ENCODE measurements at regions not wholly inside any gene's neighbourhood (a gene's known extent, or its start where the extent isn't known, plus 50 kb on each side); places are given as distances from the start of the nearest gene placed in this dataset.
A peak's percentile ranks its signal among the peaks of the same experiment; 100 is the strongest.

GRCh38 chr2:76639171-76639680 is 883.0 kb downstream of the LRRTM4 start:
- Histone ChIP-seq H3K4me3 (ENCODE audit: insufficient read depth, low read depth, low read length) (no peak overlapping the region), H3K36me3 (replicated peaks; ENCODE audit: control insufficient read depth, insufficient read depth, low read length) (no peaks in the 10 kb centered on the region), H3K27me3 (ENCODE audit: control insufficient read depth, insufficient read depth, low read length) (no peaks in the 10 kb centered on the region)
- DNase-seq: no peak

GRCh38 chr2:76633276-76633921 is 888.8 kb downstream of the LRRTM4 start:
- H3K36me3 ChIP-seq (replicated peaks; ENCODE audit: control insufficient read depth, insufficient read depth, low read length): no peaks in the 10 kb centered on the region
- DNase-seq: no peak
- H3K4me3 ChIP-seq (ENCODE audit: insufficient read depth, low read depth, low read length): no peak overlapping the region
- H3K27me3 ChIP-seq (ENCODE audit: control insufficient read depth, insufficient read depth, low read length): no peaks in the 10 kb centered on the region

- no peak for DNase-seq
- Histone ChIP-seq H3K4me3 (ENCODE audit: insufficient read depth, low read depth, low read length) (no peak overlapping the region), H3K27me3 (ENCODE audit: control insufficient read depth, insufficient read depth, low read length) (no peaks in the 10 kb centered on the region), H3K36me3 (replicated peaks; ENCODE audit: control insufficient read depth, insufficient read depth, low read length) (no peaks in the 10 kb centered on the region)
Observed at GRCh38 chr2:76625101-76625500, 897.1 kb downstream of the LRRTM4 start.

DNA sequence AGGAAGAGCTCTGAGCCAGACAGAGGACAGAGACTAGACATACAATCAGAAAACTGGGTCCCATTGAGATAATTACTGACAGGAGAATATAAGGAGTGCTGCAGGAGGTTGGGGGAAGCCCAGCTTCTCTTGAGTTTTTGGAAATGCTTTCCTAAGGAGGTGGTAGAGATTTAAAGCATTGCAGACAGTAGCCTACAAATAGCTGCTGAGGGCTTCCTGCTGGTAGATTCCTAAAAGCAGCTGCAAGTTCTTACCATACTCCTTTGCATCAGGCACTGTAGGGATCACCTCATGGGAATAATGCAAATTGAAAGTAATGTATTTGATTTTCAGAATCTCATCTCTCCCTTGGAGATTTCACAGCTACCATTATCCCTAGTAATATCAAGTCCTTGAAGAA is 902.6 kb upstream of the GCFC2 start:
- Histone ChIP-seq H3K4me3 (ENCODE audit: insufficient read depth, low read depth, low read length) (no peak overlapping the region), H3K27me3 (ENCODE audit: control insufficient read depth, insufficient read depth, low read length) (no peaks in the 10 kb centered on the region), H3K36me3 (replicated peaks; ENCODE audit: control insufficient read depth, insufficient read depth, low read length) (no peaks in the 10 kb centered on the region)
- DNase-seq: peak; percentile 6

GRCh38 chr2:76612764-76613163 is 902.0 kb upstream of the GCFC2 start:
- no peak for DNase-seq
- Histone ChIP-seq H3K27me3 (ENCODE audit: control insufficient read depth, insufficient read depth, low read length) (no peaks in the 10 kb centered on the region), H3K36me3 (replicated peaks; ENCODE audit: control insufficient read depth, insufficient read depth, low read length) (no peaks in the 10 kb centered on the region), H3K4me3 (ENCODE audit: insufficient read depth, low read depth, low read length) (no peak overlapping the region)

GRCh38 chr2:76610451-76610850 is 899.7 kb upstream of the GCFC2 start:
- no peaks in the 10 kb centered on the region for H3K36me3 ChIP-seq (replicated peaks; ENCODE audit: control insufficient read depth, insufficient read depth, low read length)
- no peaks in the 10 kb centered on the region for H3K27me3 ChIP-seq (ENCODE audit: control insufficient read depth, insufficient read depth, low read length)
- H3K4me3 ChIP-seq (ENCODE audit: insufficient read depth, low read depth, low read length): no peak overlapping the region
- peak; percentile 12 for DNase-seq

DNA sequence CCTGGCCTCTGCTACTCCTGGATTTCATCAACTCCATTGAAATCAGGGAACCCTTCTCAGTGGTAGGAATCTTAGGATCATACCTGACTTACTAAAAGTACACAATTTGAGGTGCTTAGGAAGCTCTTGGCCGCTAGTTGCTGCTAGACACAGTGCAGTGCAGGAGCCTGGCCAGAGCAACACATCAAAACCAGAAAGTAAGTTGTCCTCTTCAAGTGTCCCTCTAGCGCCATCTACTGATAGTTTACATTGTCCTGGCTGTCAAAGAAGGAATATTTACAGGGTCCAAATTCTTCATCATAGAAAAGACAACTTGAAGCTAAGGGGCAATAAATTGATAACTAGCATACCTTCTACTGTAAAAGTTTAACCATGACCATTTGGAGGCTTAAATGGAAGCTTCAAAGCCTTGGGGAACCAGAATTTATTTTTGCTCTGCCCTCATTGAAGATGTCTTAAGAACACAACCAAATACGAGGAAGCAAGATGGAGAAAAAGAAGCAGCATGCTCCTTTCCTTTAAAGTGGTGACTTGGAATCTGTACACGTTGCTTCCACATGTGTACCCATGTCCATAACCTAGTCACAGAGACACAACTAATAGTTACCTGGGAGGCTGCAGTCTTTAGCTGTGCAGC is 889.1 kb upstream of the GCFC2 start:
- Histone ChIP-seq H3K36me3 (replicated peaks; ENCODE audit: control insufficient read depth, insufficient read depth, low read length) (no peaks in the 10 kb centered on the region), H3K27me3 (ENCODE audit: control insufficient read depth, insufficient read depth, low read length) (no peaks in the 10 kb centered on the region), H3K4me3 (ENCODE audit: insufficient read depth, low read depth, low read length) (no peak overlapping the region)
- peak; percentile 47 for DNase-seq

GRCh38 chr2:76584474-76584873 is 873.8 kb upstream of the GCFC2 start:
- no peak for DNase-seq
- no peak overlapping the region for H3K4me3 ChIP-seq (ENCODE audit: insufficient read depth, low read depth, low read length)
- no peaks in the 10 kb centered on the region for H3K36me3 ChIP-seq (replicated peaks; ENCODE audit: control insufficient read depth, insufficient read depth, low read length)
- H3K27me3 ChIP-seq (ENCODE audit: control insufficient read depth, insufficient read depth, low read length): no peaks in the 10 kb centered on the region

GRCh38 chr2:76579911-76580310 is 869.2 kb upstream of the GCFC2 start:
- no peak for DNase-seq
- Histone ChIP-seq H3K27me3 (ENCODE audit: control insufficient read depth, insufficient read depth, low read length) (no peaks in the 10 kb centered on the region), H3K4me3 (ENCODE audit: insufficient read depth, low read depth, low read length) (peak overlapping the region; percentile 10), H3K36me3 (replicated peaks; ENCODE audit: control insufficient read depth, insufficient read depth, low read length) (no peaks in the 10 kb centered on the region)

DNA sequence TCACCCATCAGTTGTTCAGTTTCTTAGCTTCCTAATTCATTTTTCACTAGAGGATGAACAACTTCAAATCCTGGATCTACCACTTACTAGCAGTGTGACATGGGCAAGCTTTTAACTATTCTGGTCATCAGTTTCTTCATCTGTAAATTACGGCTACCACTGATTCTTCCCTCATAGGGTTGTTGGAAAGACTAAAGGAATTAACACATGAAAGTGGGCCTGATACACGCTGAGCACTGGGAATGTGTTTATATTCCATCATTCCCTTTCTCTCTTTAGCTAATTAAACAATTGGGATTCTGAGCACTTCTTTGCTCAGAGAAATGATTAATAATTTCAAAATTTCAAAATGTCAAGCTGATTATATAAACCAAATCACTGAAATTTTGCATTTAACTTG is 862.3 kb upstream of the GCFC2 start:
- DNase-seq: no peak
- Histone ChIP-seq H3K36me3 (replicated peaks; ENCODE audit: control insufficient read depth, insufficient read depth, low read length) (no peaks in the 10 kb centered on the region), H3K4me3 (ENCODE audit: insufficient read depth, low read depth, low read length) (no peak overlapping the region), H3K27me3 (ENCODE audit: control insufficient read depth, insufficient read depth, low read length) (no peaks in the 10 kb centered on the region)

GRCh38 chr2:76569819-76570218 is 859.1 kb upstream of the GCFC2 start:
- no peak for DNase-seq
- Histone ChIP-seq H3K27me3 (ENCODE audit: control insufficient read depth, insufficient read depth, low read length) (no peaks in the 10 kb centered on the region), H3K4me3 (ENCODE audit: insufficient read depth, low read depth, low read length) (no peak overlapping the region), H3K36me3 (replicated peaks; ENCODE audit: control insufficient read depth, insufficient read depth, low read length) (no peaks in the 10 kb centered on the region)

- no peak for DNase-seq
- Histone ChIP-seq H3K4me3 (ENCODE audit: insufficient read depth, low read depth, low read length) (no peak overlapping the region), H3K27me3 (ENCODE audit: control insufficient read depth, insufficient read depth, low read length) (no peaks in the 10 kb centered on the region), H3K36me3 (replicated peaks; ENCODE audit: control insufficient read depth, insufficient read depth, low read length) (no peaks in the 10 kb centered on the region)
Observed at GRCh38 chr2:76567478-76567877, 856.8 kb upstream of the GCFC2 start.

DNA sequence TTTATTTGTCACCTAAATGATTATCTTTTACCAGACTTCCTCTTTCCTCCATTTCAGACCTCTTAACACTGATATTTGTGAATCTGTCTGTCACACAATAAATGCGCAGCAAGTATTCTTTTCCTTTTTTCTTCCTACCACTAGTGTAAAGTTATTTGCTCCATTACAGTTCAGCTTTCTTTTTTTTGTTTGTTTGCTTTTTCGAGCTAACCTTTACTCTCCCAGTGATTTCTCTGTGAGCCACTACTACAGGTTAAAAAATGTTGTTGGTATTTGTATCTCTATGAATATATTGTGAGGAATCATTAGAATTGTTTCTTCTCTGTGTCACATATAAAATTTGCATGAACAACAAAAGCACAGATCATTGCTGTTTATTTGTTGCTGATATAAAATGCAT is 854.0 kb upstream of the GCFC2 start:
- H3K36me3 ChIP-seq (replicated peaks; ENCODE audit: control insufficient read depth, insufficient read depth, low read length): no peaks in the 10 kb centered on the region
- H3K4me3 ChIP-seq (ENCODE audit: insufficient read depth, low read depth, low read length): no peak overlapping the region
- no peak for DNase-seq
- H3K27me3 ChIP-seq (ENCODE audit: control insufficient read depth, insufficient read depth, low read length): no peaks in the 10 kb centered on the region

DNA sequence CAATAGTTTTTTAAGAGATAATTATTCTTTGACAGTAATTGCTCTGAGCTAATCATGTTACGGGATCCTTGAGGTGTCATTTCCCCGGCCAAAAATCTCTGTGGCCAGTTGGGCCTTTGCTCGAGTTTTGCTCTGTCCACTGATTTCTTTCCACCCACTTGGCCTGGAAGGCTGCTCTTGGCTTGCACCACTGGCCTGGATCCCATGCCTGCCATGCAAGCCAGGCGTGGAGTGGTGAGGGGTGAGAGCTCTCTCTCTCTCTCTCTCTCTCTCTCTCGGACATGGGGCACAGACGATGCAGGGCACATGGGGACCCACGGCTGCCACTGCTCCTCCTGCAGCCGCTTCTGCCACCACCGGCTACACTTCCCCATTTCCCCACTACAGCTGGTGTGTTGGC is 853.0 kb upstream of the GCFC2 start:
- DNase-seq: no peak
- H3K4me3 ChIP-seq (ENCODE audit: insufficient read depth, low read depth, low read length): no peak overlapping the region
- no peaks in the 10 kb centered on the region for H3K27me3 ChIP-seq (ENCODE audit: control insufficient read depth, insufficient read depth, low read length)
- no peaks in the 10 kb centered on the region for H3K36me3 ChIP-seq (replicated peaks; ENCODE audit: control insufficient read depth, insufficient read depth, low read length)

DNA sequence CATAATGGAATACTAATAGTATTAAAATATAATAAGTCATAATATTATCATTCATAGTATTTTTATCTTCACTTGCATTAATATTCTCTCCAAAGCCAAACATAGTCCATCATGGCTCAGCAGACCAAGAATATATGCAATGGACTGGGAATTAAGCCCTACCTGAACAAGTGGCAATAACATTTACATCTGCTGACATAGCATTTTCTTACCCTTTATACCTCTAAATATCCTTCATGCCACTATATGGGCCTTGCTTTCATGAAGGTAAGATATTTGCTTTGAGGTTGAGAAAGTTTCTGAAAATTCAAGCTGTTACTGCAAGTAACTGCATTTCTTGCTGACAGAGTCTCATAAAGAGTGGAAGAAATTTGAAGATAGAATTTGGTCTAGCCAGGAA is 847.4 kb upstream of the GCFC2 start:
- Histone ChIP-seq H3K4me3 (ENCODE audit: insufficient read depth, low read depth, low read length) (no peak overlapping the region), H3K27me3 (ENCODE audit: control insufficient read depth, insufficient read depth, low read length) (no peaks in the 10 kb centered on the region), H3K36me3 (replicated peaks; ENCODE audit: control insufficient read depth, insufficient read depth, low read length) (no peaks in the 10 kb centered on the region)
- no peak for DNase-seq
